ENCODE measurements at regions not wholly inside any gene's neighbourhood (a gene's known extent, or its start where the extent isn't known, plus 50 kb on each side); places are given as distances from the start of the nearest gene placed in this dataset.
"Not testable (repeated sequence)": the region's sequence is repeated elsewhere in the genome, so short reads cannot be mapped to it uniquely, and the experiment has no call there.

DNA sequence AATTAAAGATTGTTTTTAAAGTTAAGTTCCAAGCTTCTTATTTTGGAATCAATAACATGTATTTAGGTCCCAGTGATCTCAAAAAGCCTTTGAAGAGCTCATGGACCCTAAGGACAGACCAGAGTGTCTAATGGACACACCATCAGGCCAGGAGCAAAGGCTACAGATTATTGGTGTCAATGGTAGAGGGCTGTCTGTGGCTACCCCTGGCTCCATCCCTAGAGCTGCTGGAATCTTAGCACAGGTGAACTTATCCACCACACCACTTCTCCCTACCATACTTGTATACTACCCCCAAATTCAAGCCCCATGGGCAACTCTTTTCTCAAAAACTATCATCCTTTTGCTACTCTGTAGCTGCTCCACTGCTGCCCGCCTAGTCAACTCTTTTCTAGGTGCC, 79.4 kb upstream of the BEND6 start:
- FAIRE-seq = no peak
- TF ChIP-seq CTCF (IDR thresholded peaks at IDR 0.05; ENCODE audit: insufficient read depth, missing control alignments) = no peak
- DNase-seq (ENCODE audit: insufficient read length, low spot score) = no peak

DNA sequence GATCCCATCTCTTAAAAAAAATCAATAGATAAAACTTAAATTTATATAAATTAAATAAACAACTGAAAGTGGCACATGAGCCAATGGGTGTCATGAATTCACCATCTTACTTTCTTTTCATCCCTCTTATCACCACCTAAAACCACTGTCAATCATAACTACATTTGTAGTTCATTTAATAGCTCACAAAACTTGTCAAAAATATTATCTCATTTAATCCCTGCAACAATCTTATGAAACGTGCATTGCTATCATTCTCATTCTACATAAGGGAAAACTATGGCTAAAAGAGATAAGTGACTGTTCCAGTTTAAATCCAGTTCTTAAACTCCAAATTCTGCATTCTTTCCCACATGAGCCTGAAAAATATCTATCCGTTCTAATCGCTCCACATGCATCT, 80.6 kb upstream of the BEND6 start:
- DNase-seq (ENCODE audit: insufficient read length, low spot score) (no peak), FAIRE-seq (no peak)
- no peak for TF ChIP-seq CTCF (IDR thresholded peaks at IDR 0.05; ENCODE audit: insufficient read depth, missing control alignments)

DNA sequence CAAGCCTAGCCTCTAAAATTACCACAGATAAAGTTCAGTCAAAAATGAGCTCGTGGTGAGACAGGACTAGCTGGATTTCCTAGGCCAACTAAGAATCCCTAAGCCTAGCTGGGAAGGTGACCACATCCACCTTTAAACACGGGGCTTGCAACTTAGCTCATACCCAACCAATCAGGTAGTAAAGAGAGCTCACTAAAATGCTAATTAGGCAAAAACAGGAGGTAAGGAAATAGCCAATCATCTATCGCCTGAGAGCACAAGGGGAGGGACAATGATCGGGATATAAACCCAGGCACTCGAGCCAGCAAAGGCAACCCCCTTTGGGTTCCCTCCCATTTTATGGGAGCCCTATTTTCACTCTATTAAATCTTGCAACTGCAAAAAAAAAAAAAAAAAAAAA, 84.9 kb upstream of the BEND6 start:
- not testable (repeated sequence) for DNase-seq (ENCODE audit: insufficient read length, low spot score); FAIRE-seq

GRCh38 chr6:56869346-56869745, 85.6 kb upstream of the BEND6 start:
- TF ChIP-seq CTCF (IDR thresholded peaks at IDR 0.05; ENCODE audit: insufficient read depth, missing control alignments) = no peak
- DNase-seq (ENCODE audit: insufficient read length, low spot score) = no peak
- FAIRE-seq = no peak

DNA sequence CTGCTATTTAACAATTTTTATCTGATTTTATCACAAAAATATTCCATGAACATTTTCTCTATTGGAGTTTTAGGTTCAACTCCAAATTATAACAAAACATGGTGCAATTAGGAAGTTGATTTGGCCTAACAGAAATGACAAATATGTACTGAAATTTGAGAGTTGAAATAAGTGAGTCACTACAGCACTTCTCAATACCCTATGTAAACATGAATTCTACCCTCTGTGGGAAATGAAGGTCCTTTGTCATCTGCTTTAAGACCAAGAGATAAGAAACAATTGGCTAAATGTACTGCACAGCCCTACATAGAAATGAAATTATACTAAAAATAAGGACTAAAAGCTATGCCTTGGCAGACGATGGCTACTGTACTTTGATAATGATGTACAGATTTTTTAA, 86.2 kb upstream of the BEND6 start:
- no peak for TF ChIP-seq CTCF (IDR thresholded peaks at IDR 0.05; ENCODE audit: insufficient read depth, missing control alignments)
- FAIRE-seq (no peak), DNase-seq (ENCODE audit: insufficient read length, low spot score) (no peak)

GRCh38 chr6:56866917-56867522, 87.9 kb upstream of the BEND6 start:
- no peak for TF ChIP-seq CTCF (IDR thresholded peaks at IDR 0.05; ENCODE audit: insufficient read depth, missing control alignments)
- FAIRE-seq (no peak), DNase-seq (ENCODE audit: insufficient read length, low spot score) (no peak)

GRCh38 chr6:56865081-56865875, 89.6 kb upstream of the BEND6 start:
- DNase-seq (ENCODE audit: insufficient read length, low spot score) = no peak
- no peak for TF ChIP-seq CTCF (IDR thresholded peaks at IDR 0.05; ENCODE audit: insufficient read depth, missing control alignments)
- FAIRE-seq = no peak
